ENCODE measurements at regions not wholly inside any gene's neighbourhood (a gene's known extent, or its start where the extent isn't known, plus 50 kb on each side); places are given as distances from the start of the nearest gene placed in this dataset.

DNA sequence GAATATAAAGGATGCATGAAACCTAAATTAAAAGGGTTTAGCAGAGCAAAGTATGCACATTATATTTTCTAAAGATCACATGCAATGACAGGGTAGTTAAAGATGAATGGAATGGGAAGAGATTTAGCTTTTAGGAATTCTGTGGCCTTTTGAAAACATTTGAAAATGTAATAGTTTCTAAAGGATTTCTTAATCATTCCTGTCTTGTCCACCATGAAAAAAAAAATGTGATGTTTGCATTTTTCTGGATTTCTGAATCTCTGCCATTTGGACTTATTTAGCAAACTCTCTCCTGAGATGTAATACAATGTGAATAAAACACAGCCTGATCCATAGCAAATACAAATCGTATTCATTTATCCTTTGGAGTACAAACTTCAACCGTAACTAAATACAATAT lies 126.6 kb upstream of the RAB11FIP2 start:
- no peak for DNase-seq

GRCh38 chr10:118171861-118172260 lies 125.1 kb upstream of the RAB11FIP2 start:
- DNase-seq, result no peak

GRCh38 chr10:118167056-118167700 lies 120.4 kb upstream of the RAB11FIP2 start:
- no peak for DNase-seq

DNA sequence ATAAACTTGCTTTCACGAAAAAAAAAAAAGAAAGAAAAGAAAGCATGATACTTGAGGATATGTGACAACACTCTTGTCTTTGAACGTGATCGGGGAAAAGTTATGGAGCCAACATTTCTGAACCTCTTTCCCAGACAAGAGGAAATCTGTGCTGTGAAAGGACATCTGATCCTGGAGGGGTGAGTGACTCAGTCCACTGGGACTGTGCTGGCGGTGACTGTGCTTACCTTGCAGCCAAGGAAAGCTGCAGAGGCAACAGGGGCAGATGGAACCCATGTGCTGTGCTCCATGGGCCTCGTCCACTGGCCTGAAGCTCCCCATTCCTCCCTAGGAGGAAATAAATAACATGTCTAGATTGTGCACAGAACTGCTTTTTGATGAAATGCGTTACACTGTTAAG lies 116.5 kb upstream of the RAB11FIP2 start:
- no peak for DNase-seq

- DNase-seq, result no peak
Observed at GRCh38 chr10:118161461-118162246, 114.9 kb upstream of the RAB11FIP2 start.

GRCh38 chr10:118153287-118153686 lies 106.5 kb upstream of the RAB11FIP2 start:
- DNase-seq, result no peak

GRCh38 chr10:118151461-118151860 lies 104.7 kb upstream of the RAB11FIP2 start:
- no peak for DNase-seq

GRCh38 chr10:118148247-118148646 lies 101.5 kb upstream of the RAB11FIP2 start:
- no peak for DNase-seq

DNA sequence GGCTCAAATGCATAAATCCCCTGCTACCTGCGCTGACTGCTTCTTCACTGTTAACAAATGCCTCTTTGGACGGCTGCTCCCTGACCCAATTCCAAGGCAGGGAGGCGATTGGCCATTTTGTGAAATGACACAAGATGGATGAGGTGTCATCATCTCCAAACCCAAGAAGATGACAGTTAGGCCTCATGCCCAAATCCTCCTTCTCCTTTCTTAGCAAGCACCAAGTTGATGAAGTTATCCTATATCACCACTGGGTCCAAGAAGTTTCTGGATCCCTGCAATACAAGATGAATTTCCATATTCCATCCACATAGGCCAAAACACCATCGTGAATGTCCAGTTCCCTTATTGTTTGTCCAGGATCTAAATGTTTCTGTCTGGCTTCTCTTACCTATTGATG lies 98.5 kb upstream of the RAB11FIP2 start:
- no peak for DNase-seq

- DNase-seq, result no peak
Observed at GRCh38 chr10:118141471-118141870, 94.7 kb upstream of the RAB11FIP2 start.

GRCh38 chr10:118139321-118139720 lies 92.6 kb upstream of the RAB11FIP2 start:
- DNase-seq, result no peak

- no peak for DNase-seq
Observed at GRCh38 chr10:118128675-118129074, 81.9 kb upstream of the RAB11FIP2 start.

- DNase-seq, result no peak
Observed at GRCh38 chr10:118118716-118119115, 72.0 kb upstream of the RAB11FIP2 start.

GRCh38 chr10:118116715-118117449 lies 70.1 kb upstream of the RAB11FIP2 start:
- DNase-seq, result no peak

DNA sequence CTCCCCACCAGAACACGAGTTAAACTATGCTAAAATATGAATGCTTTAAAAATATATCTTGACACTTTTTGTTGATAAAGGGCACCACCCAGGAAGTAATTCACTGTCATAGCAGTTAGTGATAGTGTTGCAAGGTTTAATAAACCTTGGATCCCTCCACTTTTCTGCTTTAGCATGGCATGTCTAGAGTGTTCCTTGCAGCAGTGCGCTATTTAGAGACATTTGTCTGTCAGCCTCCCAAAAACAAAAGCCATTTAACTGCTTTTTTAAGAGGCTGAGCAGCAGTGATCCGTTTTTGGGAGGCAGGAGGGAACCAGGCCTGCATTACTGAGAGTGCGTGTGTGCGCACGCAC lies 69.6 kb upstream of the RAB11FIP2 start:
- no peak for DNase-seq

- DNase-seq, result no peak
Observed at GRCh38 chr10:118115701-118116100, 69.0 kb upstream of the RAB11FIP2 start.

- DNase-seq, result no peak
Observed at GRCh38 chr10:118114992-118115391, 68.3 kb upstream of the RAB11FIP2 start.

- DNase-seq, result no peak
Observed at GRCh38 chr10:118112543-118113125, 65.9 kb upstream of the RAB11FIP2 start.

- no peak for DNase-seq
Observed at GRCh38 chr10:118110750-118111149, 64.0 kb upstream of the RAB11FIP2 start.

DNA sequence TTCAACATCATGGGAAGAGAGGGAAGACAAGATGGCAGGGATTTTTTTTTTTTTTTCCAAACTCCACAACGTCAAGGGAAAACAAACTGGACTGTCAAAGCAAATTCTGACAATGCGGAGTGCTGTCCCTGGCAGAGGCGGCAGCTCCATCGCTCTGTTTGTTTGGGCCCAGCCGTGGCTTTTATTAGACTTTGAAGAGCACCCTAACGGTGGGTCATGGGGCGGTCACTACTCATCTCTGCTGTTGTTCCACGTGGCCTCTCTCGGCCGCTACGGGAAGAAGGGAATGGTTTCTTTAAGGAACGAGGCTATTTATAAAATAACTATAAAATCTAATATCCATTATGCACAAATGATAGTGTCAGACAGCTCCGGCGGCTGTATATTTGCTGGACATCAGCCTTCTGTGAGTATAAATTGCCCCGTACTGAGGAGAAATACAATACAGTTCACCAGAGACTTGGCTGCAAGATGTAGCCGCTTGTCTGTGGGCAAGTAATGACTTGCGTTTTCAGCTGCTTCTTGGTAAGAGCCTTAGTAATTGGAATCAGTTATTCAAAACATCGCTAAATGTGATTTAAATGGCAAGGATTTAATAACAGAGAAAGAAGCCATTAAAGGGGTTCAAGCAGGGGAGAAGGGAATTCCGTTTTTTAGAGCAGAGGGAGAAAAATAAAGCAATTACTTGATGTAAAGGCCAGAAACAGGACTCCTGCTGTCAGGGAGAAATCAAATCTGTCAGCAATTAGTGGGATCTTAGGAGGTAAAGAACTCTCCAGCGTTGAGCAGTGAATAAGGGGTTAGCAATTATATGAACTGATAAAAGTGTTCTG lies 61.7 kb upstream of the RAB11FIP2 start:
- no peak for DNase-seq

GRCh38 chr10:118107541-118107940 lies 60.8 kb upstream of the RAB11FIP2 start:
- no peak for DNase-seq

DNA sequence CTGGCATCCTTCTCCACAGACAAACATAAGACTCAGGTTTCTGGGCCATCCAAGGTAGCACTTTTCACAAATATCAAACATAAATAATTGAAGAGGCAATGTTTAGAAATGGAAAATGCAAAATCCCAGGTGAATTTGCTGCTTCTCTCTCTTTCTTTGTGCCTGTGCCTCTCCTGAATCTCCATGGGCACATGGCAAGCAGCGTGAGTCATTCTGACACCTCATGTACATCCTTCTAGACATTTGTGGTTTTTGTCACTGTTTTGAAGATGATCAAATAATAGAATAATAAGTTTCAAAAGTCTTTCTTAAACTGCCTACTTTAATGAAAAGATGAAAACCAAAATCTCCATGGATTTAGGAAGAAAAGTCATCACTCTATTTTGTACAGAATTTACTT lies 60.3 kb upstream of the RAB11FIP2 start:
- DNase-seq, result no peak

DNA sequence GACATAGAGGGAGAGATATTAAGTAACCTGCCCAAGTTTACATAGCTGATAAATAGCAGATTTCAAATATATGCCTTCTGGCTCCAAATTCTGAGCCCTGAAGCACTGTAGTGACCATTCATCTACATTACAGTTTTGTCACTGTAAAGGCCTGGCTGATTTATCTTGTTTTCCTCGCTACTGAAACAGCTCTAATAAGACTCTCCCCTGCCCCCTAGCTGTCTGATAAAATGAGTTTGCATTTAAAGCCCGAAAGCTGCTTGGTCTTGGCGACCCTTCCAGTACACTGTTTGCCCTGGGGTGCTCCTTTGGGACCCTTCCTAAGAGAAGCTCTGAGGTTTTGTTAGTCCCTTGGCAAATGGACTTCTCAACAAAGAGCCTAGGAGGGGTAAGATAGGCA lies 59.7 kb upstream of the RAB11FIP2 start:
- no peak for DNase-seq

Measured in GOT3 (cell line).